SU-DHL-6 (cell line): ENCODE measurements at regions not wholly inside any gene's neighbourhood (a gene's known extent, or its start where the extent isn't known, plus 50 kb on each side); places are given as distances from the start of the nearest gene placed in this dataset.

Experiments used
- H2AFZ ChIP-seq: fragments of 200-600 bp; sonication (generic); 2 replicates; pipeline ENCODE4 v1.6.1; 2014; ENCODE audit warnings: low read depth, mild to moderate bottlenecking, moderate library complexity, mixed read lengths, antibody characterized with exemption, low read length; ENCODE audit not compliant: severe bottlenecking
- H3F3A ChIP-seq: fragments of 200-600 bp; shearing (Covaris generic); 2 replicates; pipeline ENCODE4 v1.6.0; 2016; ENCODE audit warnings: antibody characterized with exemption, mild to moderate bottlenecking; ENCODE audit not compliant: insufficient read depth
- H3K27ac ChIP-seq: fragments of 200-600 bp; sonication (generic); 2 replicates; pipeline ENCODE4 v1.5.1; 2016; ENCODE audit warnings: low read depth, mild to moderate bottlenecking, low read length, moderate library complexity, mixed read lengths
- H3K27me3 ChIP-seq: fragments of 200-600 bp; sonication (generic), shearing (Covaris generic); 2 replicates; pipeline ENCODE4 v1.6.0; 2014; ENCODE audit warnings: mild to moderate bottlenecking, low read length
- H3K36me3 ChIP-seq: fragments of 200-600 bp; sonication (generic); 2 replicates; pipeline ENCODE4 v1.6.1; 2014; ENCODE audit warnings: mild to moderate bottlenecking, low read length, mixed read lengths
- H3K4me2 ChIP-seq: fragments of 300-600, 200-600 bp; shearing (Covaris generic), sonication (generic); 2 replicates; pipeline ENCODE4 v1.6.0; 2014; ENCODE audit warnings: low read length, low read depth, mild to moderate bottlenecking; ENCODE audit not compliant: poor library complexity, severe bottlenecking
- H3K4me3 ChIP-seq: fragments of 200-600 bp; sonication (generic); 2 replicates; pipeline ENCODE4 v1.5.1; 2014; ENCODE audit warnings: antibody characterized with exemption, low read length, mild to moderate bottlenecking, mixed read lengths; ENCODE audit not compliant: insufficient read depth, poor library complexity, severe bottlenecking
- H3K79me2 ChIP-seq: fragments of 200-600 bp; sonication (generic); 2 replicates; pipeline ENCODE4 v1.6.1; 2014; ENCODE audit warnings: mild to moderate bottlenecking, low read length, moderate library complexity; ENCODE audit not compliant: insufficient read depth
- H3K9ac ChIP-seq: fragments of 200-600 bp; sonication (generic); 2 replicates; pipeline ENCODE4 v1.7.0; 2014; ENCODE audit warnings: mild to moderate bottlenecking, low read length
- H3K9me2 ChIP-seq: fragments of 200-600 bp; sonication (generic); replicated peaks from 2 replicates; pipeline ENCODE4 v1.6.1; 2014; ENCODE audit warnings: low read length; ENCODE audit not compliant: insufficient read depth
- H3K9me3 ChIP-seq: fragments of 200-600 bp; sonication (generic); 2 replicates; pipeline ENCODE4 v1.6.1; 2014; ENCODE audit warnings: low read length, mixed read lengths; ENCODE audit not compliant: insufficient read depth
- H4K20me1 ChIP-seq: fragments of 200-600 bp; sonication (generic); 2 replicates; pipeline ENCODE4 v1.6.1; 2014; ENCODE audit warnings: low read depth, mild to moderate bottlenecking, antibody characterized with exemption, low read length, moderate library complexity, mixed read lengths
- CTCF ChIP-seq: fragments of 200-600 bp; sonication (generic); IDR thresholded peaks from one replicate; pipeline ENCODE4 v1.5.1; 2017; ENCODE audit warnings: antibody characterized with exemption, mild to moderate bottlenecking, low read length, moderate library complexity; ENCODE audit not compliant: insufficient read depth, poor library complexity, severe bottlenecking
- EZH2phosphoT487 ChIP-seq: fragments of 200-600 bp; sonication (generic), shearing (Covaris generic); conservative IDR thresholded peaks from 2 replicates; pipeline ENCODE4 v1.6.1; 2018; ENCODE audit warnings: mild to moderate bottlenecking, antibody characterized with exemption, low read length, moderate library complexity, mixed read lengths

- no peaks in the 10 kb centered on the region for H4K20me1 ChIP-seq
- H3K36me3 ChIP-seq, result no peaks in the 10 kb centered on the region
- H2AFZ ChIP-seq, result no peak overlapping the region
- no peak overlapping the region for H3K4me3 ChIP-seq
- TF ChIP-seq CTCF, result no peak
- no peak for TF ChIP-seq EZH2phosphoT487
- H3K9me2 ChIP-seq, result no peaks in the 10 kb centered on the region
- H3K79me2 ChIP-seq, result no peaks in the 10 kb centered on the region
- no peaks in the 10 kb centered on the region for H3F3A ChIP-seq
- H3K9me3 ChIP-seq, result no peaks in the 10 kb centered on the region
- no peak overlapping the region for H3K27ac ChIP-seq
- H3K4me2 ChIP-seq, result no peak overlapping the region
- H3K9ac ChIP-seq, result no peak overlapping the region
- H3K27me3 ChIP-seq, result no peaks in the 10 kb centered on the region
These were observed 1082.0 kb upstream of the IGFBP7 start for GRCh38 chr4:58192217-58192616.

- H4K20me1 ChIP-seq, result no peaks in the 10 kb centered on the region
- no peaks in the 10 kb centered on the region for H3F3A ChIP-seq
- no peaks in the 10 kb centered on the region for H3K79me2 ChIP-seq
- H3K9me2 ChIP-seq, result no peaks in the 10 kb centered on the region
- H2AFZ ChIP-seq, result no peak overlapping the region
- no peaks in the 10 kb centered on the region for H3K27me3 ChIP-seq
- no peak overlapping the region for H3K4me3 ChIP-seq
- H3K27ac ChIP-seq, result no peak overlapping the region
- H3K36me3 ChIP-seq, result no peaks in the 10 kb centered on the region
- H3K9me3 ChIP-seq, result no peaks in the 10 kb centered on the region
- TF ChIP-seq EZH2phosphoT487, result no peak
- TF ChIP-seq CTCF, result no peak
- no peak overlapping the region for H3K9ac ChIP-seq
- no peak overlapping the region for H3K4me2 ChIP-seq
These were observed 1080.9 kb upstream of the IGFBP7 start for GRCh38 chr4:58191109-58191508.

- Histone ChIP-seq H3K4me2 (no peak overlapping the region), H3K36me3 (no peaks in the 10 kb centered on the region), H3K27ac (no peak overlapping the region), H3K4me3 (no peak overlapping the region), H4K20me1 (no peaks in the 10 kb centered on the region), H3F3A (no peaks in the 10 kb centered on the region), H3K9me2 (no peaks in the 10 kb centered on the region), H3K79me2 (no peaks in the 10 kb centered on the region), H2AFZ (no peak overlapping the region), H3K27me3 (no peaks in the 10 kb centered on the region), H3K9ac (no peak overlapping the region), H3K9me3 (no peaks in the 10 kb centered on the region)
- TF ChIP-seq EZH2phosphoT487 (no peak), CTCF (no peak)
These were observed 1078.1 kb upstream of the IGFBP7 start for GRCh38 chr4:58188316-58188715.
